ENCODE measurements at regions not wholly inside any gene's neighbourhood (a gene's known extent, or its start where the extent isn't known, plus 50 kb on each side); places are given as distances from the start of the nearest gene placed in this dataset.

DNA sequence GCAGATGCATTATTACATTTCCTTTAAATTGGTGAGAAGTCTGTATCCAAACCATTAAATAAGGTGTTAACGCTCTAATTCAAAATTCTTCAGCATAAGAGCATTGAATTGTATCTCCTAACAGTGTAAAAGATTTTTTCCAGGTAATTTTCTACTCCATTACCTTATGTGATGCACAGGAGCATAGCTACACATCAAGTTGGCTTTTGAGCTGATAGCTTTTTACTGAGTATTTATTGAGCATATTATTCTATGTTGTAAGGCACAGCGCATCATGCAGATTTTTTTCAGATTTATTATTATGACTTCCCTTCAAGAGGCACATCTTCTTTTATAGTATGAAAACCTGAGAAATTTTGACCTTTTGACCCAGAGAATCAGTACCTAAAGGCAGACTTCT lies 270.7 kb upstream of the MIR17HG start:
- DNase-seq, result no peak

- peak; percentile 14 to 51 (median 19) for DNase-seq
Measured at GRCh38 chr13:91078093-91078679, 269.3 kb upstream of the MIR17HG start.

DNA sequence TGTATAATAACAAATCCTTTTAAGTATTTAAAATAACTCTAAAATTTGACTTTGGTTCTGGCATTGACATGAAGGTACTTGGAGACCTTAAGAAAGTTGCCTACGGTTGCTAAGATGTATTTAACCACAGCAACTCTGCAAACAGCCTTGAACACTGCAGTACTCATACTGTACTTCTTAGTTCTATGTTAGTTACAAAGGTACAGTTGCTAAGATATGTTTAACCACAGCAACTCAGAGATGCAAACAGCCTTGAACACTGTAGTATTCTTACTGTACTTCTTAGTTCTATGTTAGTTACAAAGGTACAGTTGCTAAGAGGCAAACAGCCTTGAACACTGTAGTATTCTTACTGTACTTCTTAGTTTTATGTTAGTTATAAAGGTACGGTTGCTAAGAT lies 268.3 kb upstream of the MIR17HG start:
- no peak for DNase-seq

- no peak for DNase-seq
Measured at GRCh38 chr13:91085127-91085526, 262.4 kb upstream of the MIR17HG start.

DNA sequence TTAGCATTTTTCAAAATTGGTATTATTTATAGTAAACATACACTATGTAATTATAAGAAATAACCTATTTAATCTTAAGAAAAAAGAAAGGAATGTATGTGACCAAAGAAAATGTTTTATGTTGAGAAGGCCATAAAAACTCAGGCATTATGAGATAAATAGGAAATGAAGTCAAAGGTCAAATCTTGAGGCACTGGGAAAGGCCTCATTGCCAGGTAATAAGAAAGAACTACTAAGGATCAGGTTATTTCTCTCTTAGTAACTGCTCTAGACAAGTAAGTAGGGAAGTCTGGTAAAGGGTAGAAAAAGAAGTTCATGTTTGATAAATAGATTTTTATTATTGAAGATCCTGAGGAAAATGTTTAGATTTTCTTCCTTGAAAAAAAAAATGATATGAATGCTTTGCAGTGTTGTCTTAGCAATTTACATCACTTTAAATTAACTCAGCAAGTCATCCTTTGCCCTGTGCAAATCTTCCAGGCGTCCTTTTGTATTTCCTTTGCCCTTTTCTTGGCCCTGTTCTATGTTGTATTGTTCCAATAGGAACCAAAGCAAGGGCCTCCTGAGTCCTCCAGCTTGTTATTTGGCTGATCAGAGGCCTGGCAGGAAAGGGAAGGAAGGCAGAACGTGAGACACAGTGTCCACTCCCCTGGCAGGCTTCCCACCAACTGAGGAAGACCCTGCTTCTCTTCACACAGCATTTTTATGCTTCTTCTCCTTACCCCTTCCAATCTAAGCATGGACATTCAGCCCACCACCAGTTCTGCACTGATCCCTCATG lies 260.4 kb upstream of the MIR17HG start:
- peak in 1 of 3 donors; percentile 16 for DNase-seq

- DNase-seq, result no peak
Measured at GRCh38 chr13:91097269-91097668, 250.2 kb upstream of the MIR17HG start.

DNA sequence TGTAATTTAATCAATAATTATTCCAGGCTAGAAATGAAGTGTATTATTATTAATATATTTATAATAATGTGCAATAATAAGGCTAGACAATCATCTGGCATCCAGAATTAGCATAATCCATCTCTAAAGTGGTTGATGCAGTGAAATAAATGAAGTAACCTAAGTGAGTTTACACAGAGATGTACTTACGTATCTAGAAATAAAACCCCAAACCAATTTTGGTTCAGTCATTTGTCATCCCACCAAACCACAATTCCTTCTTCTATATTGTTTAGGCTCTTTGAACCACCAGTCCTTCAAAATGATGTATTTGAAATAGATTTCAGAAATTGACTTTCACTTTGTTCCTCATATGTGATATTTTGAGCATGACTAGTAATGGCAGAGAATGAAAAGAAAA lies 247.6 kb upstream of the MIR17HG start:
- no peak for DNase-seq

DNA sequence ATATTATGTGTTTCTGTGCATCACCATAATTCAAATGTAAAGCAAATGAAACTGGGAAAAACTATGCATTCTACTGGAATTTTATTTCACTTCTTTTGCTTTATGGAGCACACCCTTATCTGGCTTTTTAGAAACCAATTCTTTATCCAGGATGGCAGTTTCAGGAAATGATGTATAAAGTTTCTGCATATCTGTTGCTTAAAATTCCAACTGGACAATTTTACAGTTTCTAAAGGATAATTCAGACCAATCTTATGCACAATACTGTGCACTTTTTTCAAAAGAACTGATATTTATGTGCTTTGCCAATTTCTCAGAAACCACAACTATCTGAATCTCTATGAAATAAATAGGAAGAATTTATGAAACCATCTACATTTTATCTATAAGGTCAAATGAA lies 246.5 kb upstream of the MIR17HG start:
- DNase-seq, result no peak

- peak; percentile 23 to 64 (median 29) for DNase-seq
Measured at GRCh38 chr13:91101381-91101780, 246.1 kb upstream of the MIR17HG start.

DNA sequence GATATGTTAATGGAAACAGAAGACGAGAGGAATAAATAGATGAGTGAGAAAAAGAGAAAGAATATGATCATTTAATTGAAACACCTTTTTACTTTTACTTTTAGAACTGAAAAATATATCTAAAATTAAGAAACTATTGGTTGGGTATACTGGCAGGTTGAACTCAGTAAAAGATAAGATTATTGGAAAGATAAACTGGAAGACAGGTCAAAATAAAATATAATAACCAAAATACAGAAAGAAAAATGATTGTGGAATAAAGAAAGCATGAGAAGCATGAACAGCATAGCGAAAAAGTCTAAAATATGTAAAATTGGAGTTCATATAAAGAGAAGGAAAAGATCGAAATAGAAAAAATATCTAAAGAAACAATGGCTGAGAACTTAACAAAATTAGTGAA lies 242.2 kb upstream of the MIR17HG start:
- DNase-seq, result no peak

DNA sequence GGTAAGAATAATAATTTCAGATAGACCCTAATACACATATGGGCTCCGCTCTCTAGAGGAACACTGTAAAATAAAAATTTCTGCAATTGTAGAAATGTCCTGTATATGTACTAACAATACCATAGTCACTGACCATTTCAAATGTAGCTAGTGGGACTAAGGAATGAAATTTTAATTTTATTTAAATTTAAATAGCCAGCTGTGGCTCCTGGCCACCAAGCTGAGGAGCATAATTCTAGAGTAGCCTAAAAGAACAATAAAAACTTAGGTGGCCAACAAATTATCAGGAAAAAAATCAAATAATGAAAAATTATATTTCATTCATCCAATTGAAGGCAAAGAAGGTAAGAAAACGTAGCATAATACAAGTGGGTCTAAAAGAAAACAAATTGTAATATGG lies 240.9 kb upstream of the MIR17HG start:
- no peak for DNase-seq

- no peak for DNase-seq
Measured at GRCh38 chr13:91108315-91108714, 239.2 kb upstream of the MIR17HG start.

- DNase-seq, result no peak
Measured at GRCh38 chr13:91111476-91112200, 235.8 kb upstream of the MIR17HG start.

GRCh38 chr13:91112201-91112923 lies 235.1 kb upstream of the MIR17HG start:
- peak in 1 of 3 donors; percentile 14 for DNase-seq

DNA sequence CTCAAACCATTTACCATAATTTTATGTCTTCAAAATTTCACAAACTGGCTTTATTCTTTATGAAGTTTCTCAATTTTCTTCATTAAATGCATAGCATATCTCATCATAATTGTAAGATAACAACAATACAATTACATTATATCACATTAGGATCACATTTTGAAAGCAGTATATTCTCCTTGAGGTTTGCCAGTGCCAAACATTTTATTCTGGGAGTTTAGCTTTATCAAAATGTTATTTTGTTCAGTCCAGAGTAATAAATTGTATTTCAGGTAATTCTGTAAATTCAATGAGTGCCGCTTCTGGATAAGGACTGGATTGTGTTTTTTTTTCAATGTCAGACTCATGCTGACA lies 234.6 kb upstream of the MIR17HG start:
- no peak for DNase-seq

DNA sequence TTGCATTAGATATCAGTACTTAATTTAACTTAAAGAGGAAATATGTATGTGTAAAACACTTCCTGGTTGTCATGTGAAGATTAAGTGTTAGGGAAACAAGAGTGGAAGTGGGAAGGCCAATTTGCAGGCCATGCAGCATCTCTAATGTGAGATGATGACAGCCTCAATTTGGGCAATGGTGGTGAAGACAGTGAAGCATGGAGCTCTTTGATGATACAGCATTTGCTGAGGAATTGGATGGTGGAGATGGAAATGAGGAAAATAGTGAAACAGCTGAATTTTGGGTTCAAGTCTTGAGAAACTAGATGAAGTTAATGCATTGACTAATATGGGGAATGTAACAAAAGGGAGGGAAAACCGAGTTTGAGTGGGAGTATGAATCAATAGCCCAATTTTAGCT lies 231.7 kb upstream of the MIR17HG start:
- DNase-seq, result no peak

- DNase-seq, result no peak
Measured at GRCh38 chr13:91117351-91117750, 230.1 kb upstream of the MIR17HG start.

- DNase-seq, result no peak
Measured at GRCh38 chr13:91119643-91120042, 227.8 kb upstream of the MIR17HG start.

DNA sequence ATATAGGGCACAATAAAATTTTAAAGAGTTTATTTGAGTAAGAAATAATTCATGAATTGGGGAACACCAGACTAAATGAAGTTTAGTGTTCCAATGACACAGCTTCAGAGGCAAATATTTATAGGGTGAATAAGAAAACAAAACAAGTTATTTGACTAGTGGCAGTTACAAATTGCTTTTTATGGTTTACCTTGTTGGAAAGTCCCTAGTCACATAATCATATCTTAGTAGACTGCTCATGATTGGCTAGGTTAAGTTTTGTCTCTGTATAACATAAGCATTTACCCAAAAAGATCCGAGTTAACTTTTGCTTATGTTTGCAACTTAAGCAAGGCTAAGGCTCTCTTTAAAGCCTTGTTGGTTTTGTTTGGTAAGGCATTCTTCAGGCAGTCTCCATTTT lies 224.7 kb upstream of the MIR17HG start:
- DNase-seq, result no peak

DNA sequence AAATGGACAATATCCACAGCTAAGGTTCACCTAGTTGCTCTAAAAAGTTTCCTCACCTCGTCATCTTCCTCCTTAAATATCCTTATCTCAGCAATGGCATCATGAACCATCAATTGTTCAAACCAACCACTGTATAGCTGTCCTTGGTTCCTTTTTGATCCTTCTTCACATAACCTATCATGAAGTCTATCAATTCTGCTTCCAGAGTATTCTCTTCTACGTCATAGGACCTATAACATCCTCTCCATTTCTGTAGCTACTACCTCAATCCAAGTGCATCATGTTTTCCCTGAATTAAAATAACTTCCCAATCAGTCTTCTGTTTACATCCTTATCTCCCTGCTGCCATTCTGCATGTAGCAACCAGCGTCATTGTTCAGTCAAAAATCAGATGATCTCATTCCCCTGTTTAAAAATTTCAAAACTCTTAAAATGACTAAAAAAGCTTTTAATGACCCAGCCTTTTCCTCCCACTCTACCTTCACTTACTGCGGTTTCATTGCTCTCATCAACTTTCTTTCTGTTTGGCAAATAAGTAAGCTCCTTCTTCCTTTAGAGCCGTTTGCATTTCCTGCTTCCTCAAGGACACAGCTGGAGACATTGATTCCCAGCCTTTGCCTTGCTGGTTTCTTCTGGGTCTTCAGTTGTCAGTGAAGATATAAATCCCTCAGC lies 223.9 kb upstream of the MIR17HG start:
- DNase-seq, result no peak

DNA sequence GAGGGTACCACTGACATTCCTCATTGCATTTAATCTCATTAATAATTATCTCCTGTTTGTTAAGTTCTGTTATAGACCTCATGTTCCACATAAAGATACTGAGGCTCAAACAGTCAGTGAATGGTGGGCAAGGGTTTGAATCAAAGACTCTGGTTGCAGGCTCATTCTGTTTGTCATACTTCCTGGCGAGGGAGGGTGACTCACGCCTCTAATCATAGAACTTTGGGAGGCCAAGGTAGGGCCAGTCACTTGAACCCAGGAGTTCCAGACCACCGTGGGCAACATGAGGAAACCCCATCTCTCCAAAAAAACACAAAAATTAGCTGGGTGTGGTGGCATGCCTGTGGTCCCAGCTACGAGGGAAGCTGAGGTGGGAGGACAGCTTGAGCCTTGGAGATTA lies 220.7 kb upstream of the MIR17HG start:
- no peak for DNase-seq

DNA sequence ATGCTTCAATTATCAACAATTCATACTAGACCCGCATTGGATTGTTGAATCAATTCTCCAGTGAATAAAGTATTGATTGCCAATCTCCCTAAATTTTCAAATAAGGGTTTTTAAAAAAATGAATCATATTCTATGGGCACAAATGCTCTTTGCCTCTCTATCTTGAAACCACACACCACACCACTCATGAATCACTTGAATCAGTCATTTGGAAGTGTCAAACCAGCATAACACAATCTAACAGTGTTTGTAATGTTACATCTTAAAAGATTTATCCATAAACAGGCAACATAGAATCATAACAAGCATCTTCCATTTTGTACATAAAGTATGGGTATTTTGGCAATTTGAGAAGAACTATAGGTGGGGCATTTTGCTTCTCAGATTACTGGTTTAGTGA lies 219.5 kb upstream of the MIR17HG start:
- DNase-seq, result no peak
